ENCODE measurements at regions not wholly inside any gene's neighbourhood (a gene's known extent, or its start where the extent isn't known, plus 50 kb on each side); places are given as distances from the start of the nearest gene placed in this dataset.

GRCh38 chr5:158385982-158386381 is 527.0 kb upstream of the CLINT1 start:
- DNase-seq = no peak
- Histone ChIP-seq H3K27me3 (ENCODE audit: low read depth) (no peaks in the 10 kb centered on the region), H3K9me3 (no peaks in the 10 kb centered on the region), H3K27ac (no peak overlapping the region), H3K4me3 (no peak overlapping the region), H3K4me1 (peaks cover 18% of the 10 kb centered on the region), H3K36me3 (no peaks in the 10 kb centered on the region)
- TF ChIP-seq CTCF (IDR thresholded peaks at IDR 0.05) = no peak
- intact Hi-C loops (cut with DNase I) = no loop called here
- no peak for ATAC-seq

GRCh38 chr5:158384535-158385481 is 525.9 kb upstream of the CLINT1 start:
- ATAC-seq (peak; percentile 31 to 41), DNase-seq (no peak)
- no peaks in the 10 kb centered on the region for H3K36me3 ChIP-seq
- TF ChIP-seq CTCF (IDR thresholded peaks at IDR 0.05) = no peak
- H3K27me3 ChIP-seq (ENCODE audit: low read depth) = no peaks in the 10 kb centered on the region
- peaks cover 18% of the 10 kb centered on the region for H3K4me1 ChIP-seq
- H3K27ac ChIP-seq = no peak overlapping the region
- H3K4me3 ChIP-seq = no peak overlapping the region
- intact Hi-C loops (cut with DNase I) = no loop called here
- no peaks in the 10 kb centered on the region for H3K9me3 ChIP-seq

- ATAC-seq (peak; percentile 22 to 59), DNase-seq (no peak)
- Histone ChIP-seq H3K36me3 (no peaks in the 10 kb centered on the region), H3K4me3 (no peak overlapping the region), H3K9me3 (no peaks in the 10 kb centered on the region), H3K4me1 (peaks cover 18% of the 10 kb centered on the region), H3K27me3 (ENCODE audit: low read depth) (no peaks in the 10 kb centered on the region), H3K27ac (no peak overlapping the region)
- intact Hi-C loops (cut with DNase I) = no loop called here
- no peak for TF ChIP-seq CTCF (IDR thresholded peaks at IDR 0.05)
Observed at GRCh38 chr5:158383486-158383885, 524.5 kb upstream of the CLINT1 start.

- TF ChIP-seq CTCF (IDR thresholded peaks at IDR 0.05) = no peak
- intact Hi-C loops (cut with DNase I) = no loop called here
- H3K36me3 ChIP-seq = no peaks in the 10 kb centered on the region
- H3K9me3 ChIP-seq = no peaks in the 10 kb centered on the region
- peaks cover 18% of the 10 kb centered on the region for H3K4me1 ChIP-seq
- DNase-seq (peak; percentile 68), ATAC-seq (peak; percentile 85 to 88)
- no peaks in the 10 kb centered on the region for H3K27me3 ChIP-seq (ENCODE audit: low read depth)
- no peak overlapping the region for H3K27ac ChIP-seq
- H3K4me3 ChIP-seq = no peak overlapping the region
Observed at GRCh38 chr5:158382473-158382872, 523.5 kb upstream of the CLINT1 start.

DNA sequence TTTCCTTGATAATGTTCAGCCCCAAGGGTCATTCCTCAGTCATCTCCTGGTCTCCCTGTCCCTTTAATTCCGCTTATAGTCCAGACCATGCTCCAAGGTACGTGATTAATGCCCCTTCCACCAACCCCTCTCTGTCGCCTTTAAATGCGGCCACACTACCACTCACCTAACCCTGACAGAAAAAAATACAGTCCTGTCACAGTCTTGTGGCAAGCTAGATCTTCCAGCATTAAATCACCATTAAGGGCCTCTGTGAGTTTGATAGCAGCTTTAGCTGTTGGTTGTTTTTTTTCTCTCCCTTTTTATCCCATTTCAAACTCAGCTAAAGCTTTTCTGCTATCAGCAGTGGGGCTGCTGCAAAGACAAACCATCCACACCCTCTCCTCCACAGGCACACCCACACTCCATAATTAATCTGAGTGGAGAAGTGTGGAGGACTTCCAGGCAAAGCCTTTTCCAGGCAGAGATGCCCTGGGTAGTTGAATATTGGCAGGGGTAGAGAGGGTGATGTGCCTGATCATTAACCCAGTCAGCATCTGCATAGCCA is 522.7 kb upstream of the CLINT1 start:
- no peak for ATAC-seq
- no peak overlapping the region for H3K4me3 ChIP-seq
- H3K27me3 ChIP-seq (ENCODE audit: low read depth) = no peaks in the 10 kb centered on the region
- H3K9me3 ChIP-seq = no peaks in the 10 kb centered on the region
- H3K36me3 ChIP-seq = no peaks in the 10 kb centered on the region
- H3K4me1 ChIP-seq = peaks cover 18% of the 10 kb centered on the region
- intact Hi-C loops (cut with DNase I) = no loop called here
- DNase-seq = no peak
- H3K27ac ChIP-seq = no peak overlapping the region
- TF ChIP-seq CTCF (IDR thresholded peaks at IDR 0.05) = no peak
